Lower lobe of right lung (tissue), 2 donors: ENCODE measurements at regions not wholly inside any gene's neighbourhood (a gene's known extent, or its start where the extent isn't known, plus 50 kb on each side); places are given as distances from the start of the nearest gene placed in this dataset.
A peak's percentile ranks its signal among the peaks of the same experiment; 100 is the strongest.

Experiments
- ATAC-seq, 2 donors: fragments of 200-7000 bp; cut with Tn5 transposase; one replicate each; pipeline ENCODE4 v1.9.1; 2020 to 2022; ENCODE audit warnings: mild to moderate bottlenecking in 2 of 2, moderate library complexity in 2 of 2
- DNase-seq: peaks from one replicate; pipeline ENCODE4 v3.0.0-alpha.2; 2020
- H3K27ac ChIP-seq: fragments of 200-600 bp; one replicate; pipeline ENCODE4 v1.8.0; 2022
- H3K27me3 ChIP-seq: fragments of 200-600 bp; one replicate; pipeline ENCODE4 v1.8.0; 2022; ENCODE audit warnings: low read depth
- H3K36me3 ChIP-seq: fragments of 200-600 bp; one replicate; pipeline ENCODE4 v1.8.0; 2022; ENCODE audit warnings: mild to moderate bottlenecking
- H3K4me1 ChIP-seq: fragments of 200-600 bp; one replicate; pipeline ENCODE4 v1.8.0; 2022
- H3K4me3 ChIP-seq: fragments of 200-600 bp; one replicate; pipeline ENCODE4 v1.8.0; 2022; ENCODE audit warnings: mild to moderate bottlenecking
- H3K9me3 ChIP-seq: fragments of 200-600 bp; one replicate; pipeline ENCODE4 v1.8.0; 2022
- CTCF ChIP-seq: fragments of 200-600 bp; IDR thresholded peaks from one replicate; pipeline ENCODE4 v1.8.0; 2022; ENCODE audit warnings: antibody characterized with exemption, mild to moderate bottlenecking
- intact Hi-C: fragments of 100-400 bp; cut with DNase I; formaldehyde crosslinking; loops from one replicate; pipeline ENCODE4 v1.11.0; 2022
- donor health status: DM: no; HTN: yes; CAD: no; lungs with severe emphysema.

DNA sequence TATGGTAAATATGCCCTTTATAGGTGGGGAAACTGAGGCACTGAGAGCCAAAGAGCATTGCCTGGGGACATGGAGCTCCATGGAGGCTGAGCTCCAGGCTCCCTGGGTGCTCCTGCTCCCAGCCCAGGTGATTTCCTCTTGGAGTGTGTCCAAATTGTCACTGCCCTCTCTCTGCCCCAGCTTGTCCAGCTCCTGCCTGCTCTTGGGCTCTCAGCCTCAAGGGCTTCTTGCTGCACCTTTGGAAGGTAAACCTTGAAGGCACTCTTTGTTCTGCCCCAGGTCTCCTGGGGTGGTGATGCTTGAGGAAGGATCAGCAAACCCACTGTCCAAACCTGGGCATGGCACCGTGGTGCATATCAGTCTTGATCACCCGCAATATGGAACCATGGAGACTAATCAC lies 166.1 kb downstream of the RPS24 start:
- no peaks in the 10 kb centered on the region for H3K27me3 ChIP-seq
- no peak for DNase-seq
- TF ChIP-seq CTCF, result no peak
- no peak overlapping the region for H3K27ac ChIP-seq
- ATAC-seq, result peak in 1 of 2 donors; percentile 15
- H3K9me3 ChIP-seq, result no peaks in the 10 kb centered on the region
- no peak overlapping the region for H3K4me3 ChIP-seq
- no peaks in the 10 kb centered on the region for H3K36me3 ChIP-seq
- intact Hi-C loops, result no loop called here
- H3K4me1 ChIP-seq, result peaks cover 8% of the 10 kb centered on the region

DNA sequence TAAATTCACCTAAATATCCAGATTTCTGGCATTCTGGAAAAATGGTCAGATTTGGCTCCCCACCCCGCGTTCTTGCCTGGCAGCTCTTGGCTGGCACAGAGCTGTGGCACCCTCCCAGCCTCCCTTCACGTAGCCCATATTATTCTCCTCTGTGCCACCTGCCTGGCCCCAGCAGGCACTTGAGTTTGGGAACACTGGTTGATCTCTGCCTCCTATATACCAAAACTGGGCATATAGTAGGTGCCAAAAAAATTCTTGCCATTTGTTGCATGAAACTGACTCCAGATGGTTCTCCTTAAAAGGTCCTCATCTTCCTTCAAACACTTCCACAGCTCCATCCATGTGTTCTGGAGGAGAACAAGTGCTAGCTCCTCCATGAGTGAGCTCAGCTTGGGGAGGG lies 167.0 kb downstream of the RPS24 start:
- TF ChIP-seq CTCF, result no peak
- DNase-seq (no peak), ATAC-seq (no peak)
- Histone ChIP-seq H3K4me3 (no peak overlapping the region), H3K9me3 (no peaks in the 10 kb centered on the region), H3K27me3 (no peaks in the 10 kb centered on the region), H3K4me1 (peaks cover 8% of the 10 kb centered on the region), H3K27ac (no peak overlapping the region), H3K36me3 (no peaks in the 10 kb centered on the region)
- intact Hi-C loops, result no loop called here

GRCh38 chr10:78202386-78202785 lies 168.7 kb downstream of the RPS24 start:
- DNase-seq (no peak), ATAC-seq (no peak)
- intact Hi-C loops, result no loop called here
- Histone ChIP-seq H3K27ac (no peak overlapping the region), H3K27me3 (no peaks in the 10 kb centered on the region), H3K36me3 (no peaks in the 10 kb centered on the region), H3K4me1 (peaks cover 8% of the 10 kb centered on the region), H3K9me3 (no peaks in the 10 kb centered on the region), H3K4me3 (no peak overlapping the region)
- no peak for TF ChIP-seq CTCF

GRCh38 chr10:78203915-78204818 lies 170.5 kb downstream of the RPS24 start:
- H3K27me3 ChIP-seq, result no peaks in the 10 kb centered on the region
- TF ChIP-seq CTCF, result no peak
- intact Hi-C loops, result no loop called here
- no peak overlapping the region for H3K27ac ChIP-seq
- H3K36me3 ChIP-seq, result no peaks in the 10 kb centered on the region
- H3K9me3 ChIP-seq, result no peaks in the 10 kb centered on the region
- DNase-seq (peak; percentile 62), ATAC-seq (peak; percentile 54 to 73)
- no peak overlapping the region for H3K4me3 ChIP-seq
- H3K4me1 ChIP-seq, result peaks cover 8% of the 10 kb centered on the region

- no peaks in the 10 kb centered on the region for H3K27me3 ChIP-seq
- H3K9me3 ChIP-seq, result no peaks in the 10 kb centered on the region
- TF ChIP-seq CTCF, result no peak
- DNase-seq, result no peak
- H3K4me3 ChIP-seq, result no peak overlapping the region
- H3K27ac ChIP-seq, result no peak overlapping the region
- peaks cover 8% of the 10 kb centered on the region for H3K4me1 ChIP-seq
- no peaks in the 10 kb centered on the region for H3K36me3 ChIP-seq
- no peak for ATAC-seq
- intact Hi-C loops, result no loop called here
Observed at GRCh38 chr10:78205457-78206016, 171.9 kb downstream of the RPS24 start.
